Pancreas (tissue), 10 donors: ENCODE measurements at regions not wholly inside any gene's neighbourhood (a gene's known extent, or its start where the extent isn't known, plus 50 kb on each side); places are given as distances from the start of the nearest gene placed in this dataset.

Experiments used
- ATAC-seq, 4 donors: fragments of 200-7000 bp; cut with Tn5 transposase; one replicate each; pipeline versions ENCODE4 v1.8.0 to v1.9.1; 2020; ENCODE audit warnings: mild to moderate bottlenecking in 4 of 4, moderate library complexity in 4 of 4
- DNase-seq, 6 donors: peaks; one replicate each; pipeline ENCODE4 v3.0.0-alpha.2; 2020
- FAIRE-seq: peaks from 2 replicates; lab custom pipeline; 2012; peaks lifted over from hg19 to GRCh38; lab: Jason Lieb, UNC
- H3K27ac ChIP-seq, 4 donors: fragments of 200-600 bp; sonication (generic); 1 replicate in 3 of 4; 2 replicates in 1 of 4; pipeline versions ENCODE4 v1.5.0 to v1.8.0; 2020
- H3K27me3 ChIP-seq, 4 donors: fragments of 200-600 bp; one replicate each; pipeline ENCODE4 v1.8.0; 2021
- H3K36me3 ChIP-seq, 3 donors: fragments of 200-600 bp; sonication (generic) in 1 of 3; one replicate each; pipeline versions ENCODE4 v1.5.0 to v1.8.0; 2020 to 2021
- H3K4me1 ChIP-seq, 3 donors: fragments of 200-600 bp; one replicate each; pipeline ENCODE4 v1.8.0; 2021
- H3K4me3 ChIP-seq, 4 donors: fragments of 200-600 bp; sonication (generic) in 2 of 4; one replicate each; pipeline versions ENCODE4 v1.5.0 to v1.8.0; 2020 to 2021
- H3K9me3 ChIP-seq, 4 donors: fragments of 200-600 bp; one replicate each; pipeline ENCODE4 v1.8.0; 2021
- CTCF ChIP-seq, 4 donors: fragments of 200-600 bp; sonication (generic) in 3 of 4; IDR thresholded peaks; one replicate each; pipeline versions ENCODE4 v1.5.0 to v1.8.0; 2021; ENCODE audit warnings: antibody characterized with exemption in 4 of 4
- WGBS, 2 donors: extraction: QIAGEN DNeasy Blood & Tissue Kit; methylation state at CpG; one replicate each; pipeline ENCODE4 v1.1.7; 2013; 5-methylcytosine and 5-hydroxymethylcytosine counted together
- intact Hi-C, 3 donors: fragments of 100-400 bp; cut with DNase I; formaldehyde crosslinking; loops; one replicate each; pipeline versions ENCODE4 v1.11.1 to v1.14.2; 2022
- donor health status: healthy with polysubstance abuse.
- donor health status: DM: no; HTN: no; CAD: no; lungs with moderate emphysema.
- donor health status: DM: no; HTN: no; CAD: no.
- donor health status: control.
- donor health status: control.
- donor health status: Bipolar disorder and iron deficiency.
- donor health status: DM: yes; HTN: yes; CAD: no.
- donor health status: DM: no; HTN: no; CAD: no.
- donor health status: DM: no; HTN: no; CAD: no.
- donor health status: DM: yes; HTN: yes; CAD: no.

- Histone ChIP-seq H3K9me3 (no peaks in the 10 kb centered on the region), H3K4me3 (no peak overlapping the region), H3K4me1 (no peaks in the 10 kb centered on the region), H3K27ac (no peak overlapping the region), H3K27me3 (no peaks in the 10 kb centered on the region), H3K36me3 (no peaks in the 10 kb centered on the region)
- no peak for DNase-seq
- intact Hi-C loops, result no loop called here
- WGBS, 2 donors, result 74 to 77% methylated on average over 1 of the region's 1 CpG
- FAIRE-seq, result no peak
- no peak for TF ChIP-seq CTCF (IDR thresholded peaks at IDR 0.05)
- ATAC-seq, result no peak
Observed at GRCh38 chr3:19596408-19596807, 337.6 kb downstream of the EFHB start.

DNA sequence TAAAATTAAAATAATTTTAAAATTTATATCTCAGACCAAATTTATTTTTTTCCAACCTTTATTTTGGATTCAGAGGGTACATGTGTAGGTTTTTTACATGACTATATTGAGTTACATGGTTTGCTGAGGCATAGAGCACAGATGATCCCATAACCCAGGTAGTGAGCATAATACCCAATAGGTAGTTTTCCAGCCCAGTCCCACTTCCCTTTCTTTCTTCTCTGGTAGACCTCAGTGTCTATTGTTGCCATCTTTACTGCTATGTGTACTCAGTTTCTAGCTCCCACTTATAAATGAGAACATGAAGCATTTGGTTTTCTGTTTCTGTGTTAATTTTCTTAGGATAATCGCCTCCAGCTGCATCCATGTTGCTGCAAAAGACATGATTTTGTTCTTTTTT lies 338.1 kb downstream of the EFHB start:
- Histone ChIP-seq H3K27ac (no peak overlapping the region), H3K4me3 (no peak overlapping the region), H3K9me3 (no peaks in the 10 kb centered on the region), H3K4me1 (no peaks in the 10 kb centered on the region), H3K36me3 (no peaks in the 10 kb centered on the region), H3K27me3 (no peaks in the 10 kb centered on the region)
- intact Hi-C loops, result no loop called here
- FAIRE-seq (no peak), DNase-seq (no peak), ATAC-seq (no peak)
- WGBS, 2 donors, result 47 to 49% methylated on average over 1 of the region's 1 CpG
- TF ChIP-seq CTCF (IDR thresholded peaks at IDR 0.05), result no peak
